Neural progenitor cell (in vitro differentiated cells): ENCODE measurements at regions not wholly inside any gene's neighbourhood (a gene's known extent, or its start where the extent isn't known, plus 50 kb on each side); places are given as distances from the start of the nearest gene placed in this dataset.

Experiments
- DNase-seq: peaks from one replicate; pipeline ENCODE4 v3.0.0-alpha.2; 2016; ENCODE audit warnings: low spot score
- H2AFZ ChIP-seq: fragments of 200-600 bp; sonication (generic); replicated peaks from 2 replicates; pipeline ENCODE4 v1.6.1; 2016; ENCODE audit warnings: antibody characterized with exemption
- H3F3A ChIP-seq: fragments of 200-600 bp; sonication (generic); 2 replicates; pipeline ENCODE4 v1.6.1; 2016; ENCODE audit warnings: antibody characterized with exemption, low read depth
- H3K27ac ChIP-seq: fragments of 200-600 bp; sonication (generic); 2 replicates; pipeline ENCODE4 v1.5.1; 2016; ENCODE audit warnings: mild to moderate bottlenecking
- H3K27me3 ChIP-seq: fragments of 200-600 bp; sonication (generic); 2 replicates; pipeline ENCODE4 v1.6.1; 2016; ENCODE audit warnings: mild to moderate bottlenecking, moderate library complexity
- H3K36me3 ChIP-seq: fragments of 200-600 bp; sonication (generic); 2 replicates; pipeline ENCODE4 v1.5.1; 2016
- H3K4me1 ChIP-seq: fragments of 200-600 bp; sonication (generic); 2 replicates; pipeline ENCODE4 v1.6.1; 2016; ENCODE audit warnings: mixed run types
- H3K4me2 ChIP-seq: fragments of 200-600 bp; sonication (generic); 2 replicates; pipeline ENCODE4 v1.6.1; 2016
- H3K4me3 ChIP-seq: fragments of 200-600 bp; sonication (generic); 2 replicates; pipeline ENCODE4 v1.5.1; 2016
- H3K79me2 ChIP-seq: fragments of 200-600 bp; sonication (generic); 2 replicates; pipeline ENCODE4 v1.6.1; 2016; ENCODE audit warnings: low read depth
- H3K9ac ChIP-seq: fragments of 200-600 bp; sonication (generic); 2 replicates; pipeline ENCODE4 v1.6.1; 2016
- H3K9me3 ChIP-seq: fragments of 200-600 bp; sonication (generic); 2 replicates; pipeline ENCODE4 v1.5.1; 2016; ENCODE audit warnings: low read depth
- H4K20me1 ChIP-seq: fragments of 200-600 bp; sonication (generic); 2 replicates; pipeline ENCODE4 v1.6.1; 2016; ENCODE audit warnings: low read depth
- H3K27ac Mint-ChIP-seq: 3 replicates; pipeline ENCODE4 v1.8.0; 2021; ENCODE audit warnings: mixed read lengths
- H3K27me3 Mint-ChIP-seq: 2 replicates; pipeline ENCODE4 v1.8.0; 2022; ENCODE audit warnings: low read depth, mild to moderate bottlenecking, inconsistent platforms, moderate library complexity, mixed read lengths; ENCODE audit not compliant: insufficient read depth
- H3K36me3 Mint-ChIP-seq: 3 replicates; pipeline ENCODE4 v1.8.0; 2021; ENCODE audit warnings: mixed read lengths
- H3K4me1 Mint-ChIP-seq: 3 replicates; pipeline ENCODE4 v1.8.0; 2021; ENCODE audit warnings: mixed read lengths
- H3K4me3 Mint-ChIP-seq: 3 replicates; pipeline ENCODE4 v1.8.0; 2021; ENCODE audit warnings: mild to moderate bottlenecking, moderate library complexity, mixed read lengths
- H3K9me3 Mint-ChIP-seq: 3 replicates; pipeline ENCODE4 v1.8.0; 2020; ENCODE audit warnings: mixed read lengths
- CTCF ChIP-seq: fragments of 200-600 bp; sonication (generic); IDR thresholded peaks from 2 replicates; pipeline ENCODE4 v1.5.1; 2017; ENCODE audit warnings: antibody characterized with exemption, mild to moderate bottlenecking
- EZH2 ChIP-seq: fragments of 200-600 bp; sonication (generic); IDR thresholded peaks from 2 replicates; pipeline ENCODE4 v1.6.1; 2017; ENCODE audit warnings: antibody characterized with exemption, mild to moderate bottlenecking, moderate library complexity
- EZH2phosphoT487 ChIP-seq: fragments of 200-600 bp; sonication (generic); IDR thresholded peaks from 2 replicates; pipeline ENCODE4 v1.6.1; 2017; ENCODE audit warnings: antibody characterized with exemption

DNA sequence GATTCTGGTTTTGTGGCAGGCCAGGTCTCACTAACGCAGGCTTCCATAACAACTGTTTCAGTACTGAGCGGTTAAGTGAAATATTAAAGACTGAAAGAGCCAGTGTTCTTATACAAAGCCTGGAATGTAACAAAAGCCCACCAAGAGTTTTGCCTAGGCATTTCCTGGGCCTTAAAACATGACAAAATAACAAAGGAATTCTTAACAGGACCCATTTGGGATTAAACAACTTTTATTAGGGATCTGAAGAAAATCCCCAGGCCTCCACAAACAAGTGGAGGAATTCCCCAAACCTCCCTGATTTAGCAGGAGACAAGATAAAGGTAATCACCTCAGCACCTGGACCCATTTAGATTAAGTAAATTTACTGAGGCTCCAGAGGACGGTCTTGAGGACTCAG, 799.7 kb upstream of the SPRY2 start:
- H3K36me3 Mint-ChIP-seq: no peaks in the 10 kb centered on the region
- Histone ChIP-seq H3K9me3 (no peaks in the 10 kb centered on the region), H3K27ac (peak overlapping the region; percentile 65), H3K36me3 (no peaks in the 10 kb centered on the region), H3K79me2 (no peaks in the 10 kb centered on the region), H3K4me2 (peak overlapping the region; percentile 33), H3K27me3 (no peaks in the 10 kb centered on the region), H4K20me1 (no peaks in the 10 kb centered on the region), H3K9ac (no peak overlapping the region), H3K4me3 (no peak overlapping the region), H3F3A (peaks cover 16% of the 10 kb centered on the region), H2AFZ (peak overlapping the region; percentile 74), H3K4me1 (peaks cover 32% of the 10 kb centered on the region)
- H3K27ac Mint-ChIP-seq: no peak overlapping the region
- no peak overlapping the region for H3K4me3 Mint-ChIP-seq
- H3K27me3 Mint-ChIP-seq: peaks cover 6% of the 10 kb centered on the region
- H3K9me3 Mint-ChIP-seq: no peaks in the 10 kb centered on the region
- DNase-seq: peak; percentile 20
- peaks cover 40% of the 10 kb centered on the region for H3K4me1 Mint-ChIP-seq
- TF ChIP-seq EZH2: no peak
- no peak for TF ChIP-seq CTCF
- no peak for TF ChIP-seq EZH2phosphoT487

GRCh38 chr13:81139987-81140386, 799.1 kb upstream of the SPRY2 start:
- Mint-ChIP-seq H3K4me1 (peaks cover 40% of the 10 kb centered on the region), H3K36me3 (no peaks in the 10 kb centered on the region), H3K4me3 (no peak overlapping the region), H3K9me3 (no peaks in the 10 kb centered on the region), H3K27ac (no peak overlapping the region), H3K27me3 (peaks cover 6% of the 10 kb centered on the region)
- H3K79me2 ChIP-seq: no peaks in the 10 kb centered on the region
- no peaks in the 10 kb centered on the region for H3K27me3 ChIP-seq
- H3F3A ChIP-seq: peaks cover 16% of the 10 kb centered on the region
- H3K4me2 ChIP-seq: peak overlapping the region; percentile 33
- peaks cover 32% of the 10 kb centered on the region for H3K4me1 ChIP-seq
- H2AFZ ChIP-seq: peak overlapping the region; percentile 74
- H3K9ac ChIP-seq: no peak overlapping the region
- peak overlapping the region; percentile 65 for H3K27ac ChIP-seq
- no peak overlapping the region for H3K4me3 ChIP-seq
- H4K20me1 ChIP-seq: no peaks in the 10 kb centered on the region
- no peaks in the 10 kb centered on the region for H3K9me3 ChIP-seq
- DNase-seq: no peak
- H3K36me3 ChIP-seq: no peaks in the 10 kb centered on the region
- no peak for TF ChIP-seq CTCF
- TF ChIP-seq EZH2phosphoT487: no peak
- no peak for TF ChIP-seq EZH2

DNA sequence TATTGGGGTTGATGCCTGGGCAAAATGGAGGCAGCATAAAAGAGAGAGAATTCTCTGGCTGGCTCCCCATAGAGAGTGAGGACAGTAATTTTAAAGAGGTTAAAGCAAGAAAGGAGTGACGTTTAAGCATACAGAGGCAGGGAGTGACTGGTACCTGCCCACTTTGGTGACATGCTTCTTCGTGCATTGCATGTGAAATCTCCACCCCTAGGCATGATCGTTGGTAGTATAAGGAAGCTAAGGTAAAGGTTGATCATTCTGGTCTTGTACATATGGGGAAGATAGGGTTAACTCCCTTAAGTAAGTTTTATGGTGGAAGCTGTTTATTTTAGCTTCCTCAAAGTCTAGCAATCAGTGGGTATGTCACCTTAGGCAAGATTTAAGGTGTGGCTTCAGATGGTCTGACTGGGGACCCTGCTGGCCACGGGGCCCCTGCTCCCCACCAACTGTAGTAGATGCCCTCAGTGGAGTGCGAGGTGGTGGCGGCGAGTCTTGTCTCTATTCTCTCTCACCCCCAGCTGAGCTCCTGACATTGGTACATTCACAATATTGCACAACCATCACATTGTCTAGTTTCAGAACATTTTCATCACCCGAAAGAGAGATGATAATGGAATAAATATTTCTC, 797.5 kb upstream of the SPRY2 start:
- H3K36me3 Mint-ChIP-seq: no peaks in the 10 kb centered on the region
- TF ChIP-seq EZH2phosphoT487: no peak
- no peak for TF ChIP-seq CTCF
- TF ChIP-seq EZH2: no peak
- H3K27me3 ChIP-seq: no peaks in the 10 kb centered on the region
- H3K4me3 ChIP-seq: no peak overlapping the region
- H3K4me3 Mint-ChIP-seq: no peak overlapping the region
- H3K27ac Mint-ChIP-seq: no peak overlapping the region
- peaks cover 6% of the 10 kb centered on the region for H3K27me3 Mint-ChIP-seq
- no peak overlapping the region for H3K4me2 ChIP-seq
- H3K4me1 ChIP-seq: peaks cover 32% of the 10 kb centered on the region
- H4K20me1 ChIP-seq: no peaks in the 10 kb centered on the region
- no peak overlapping the region for H3K9ac ChIP-seq
- H3K36me3 ChIP-seq: no peaks in the 10 kb centered on the region
- H3K4me1 Mint-ChIP-seq: peaks cover 40% of the 10 kb centered on the region
- no peak overlapping the region for H2AFZ ChIP-seq
- no peak for DNase-seq
- H3K27ac ChIP-seq: no peak overlapping the region
- H3K9me3 ChIP-seq: no peaks in the 10 kb centered on the region
- H3K9me3 Mint-ChIP-seq: no peaks in the 10 kb centered on the region
- H3F3A ChIP-seq: peaks cover 16% of the 10 kb centered on the region
- no peaks in the 10 kb centered on the region for H3K79me2 ChIP-seq
